ENCODE measurements at regions not wholly inside any gene's neighbourhood (a gene's known extent, or its start where the extent isn't known, plus 50 kb on each side); places are given as distances from the start of the nearest gene placed in this dataset.
A peak's percentile ranks its signal among the peaks of the same experiment; 100 is the strongest.

- Histone ChIP-seq H3K27ac (no peak overlapping the region), H3K36me3 (no peaks in the 10 kb centered on the region), H3K9me3 (peaks cover 0 to 5% (median 0%) of the 10 kb centered on the region in 4 donors), H3K27me3 (no peaks in the 10 kb centered on the region), H3K4me3 (no peak overlapping the region), H3K4me1 (no peaks in the 10 kb centered on the region)
- intact Hi-C loops (cut with DNase I; ENCODE audit: low total_unique reads), result no loop called here
- WGBS, 5 donors, result 61 to 78% (median 71%) methylated on average over 5 of the region's 5 CpGs
- DNase-seq, result no peak
- TF ChIP-seq EP300 (IDR thresholded peaks at IDR 0.05) (no peak), CTCF (IDR thresholded peaks at IDR 0.05) (no peak), POLR2A (IDR thresholded peaks at IDR 0.05) (no peak), POLR2AphosphoS5 (IDR thresholded peaks at IDR 0.05) (no peak)
Observed at GRCh38 chr4:147401221-147401620, 79.7 kb upstream of the EDNRA start.

- H3K9me3 ChIP-seq, result peaks cover 0 to 5% (median 0%) of the 10 kb centered on the region in 4 donors
- H3K4me3 ChIP-seq, result no peak overlapping the region
- no peaks in the 10 kb centered on the region for H3K27me3 ChIP-seq
- no peak for DNase-seq
- no peaks in the 10 kb centered on the region for H3K36me3 ChIP-seq
- H3K27ac ChIP-seq, result no peak overlapping the region
- WGBS, 5 donors, result 23 to 39% (median 35%) methylated on average over 5 of the region's 5 CpGs
- TF ChIP-seq POLR2AphosphoS5 (IDR thresholded peaks at IDR 0.05) (no peak), POLR2A (IDR thresholded peaks at IDR 0.05) (no peak), CTCF (IDR thresholded peaks at IDR 0.05) (no peak), EP300 (IDR thresholded peaks at IDR 0.05) (no peak)
- H3K4me1 ChIP-seq, result no peaks in the 10 kb centered on the region
- intact Hi-C loops (cut with DNase I; ENCODE audit: low total_unique reads), result no loop called here
Observed at GRCh38 chr4:147407261-147408045, 73.4 kb upstream of the EDNRA start.

- Histone ChIP-seq H3K27me3 (no peaks in the 10 kb centered on the region), H3K36me3 (no peaks in the 10 kb centered on the region), H3K4me1 (no peaks in the 10 kb centered on the region), H3K4me3 (no peak overlapping the region), H3K9me3 (peaks cover 0 to 5% (median 0%) of the 10 kb centered on the region in 4 donors), H3K27ac (peak overlapping the region in 1 of 5 donors; percentile 2)
- intact Hi-C loops (cut with DNase I; ENCODE audit: low total_unique reads), result no loop called here
- no peak for TF ChIP-seq POLR2AphosphoS5 (IDR thresholded peaks at IDR 0.05)
- TF ChIP-seq EP300 (IDR thresholded peaks at IDR 0.05), result no peak
- TF ChIP-seq POLR2A (IDR thresholded peaks at IDR 0.05), result no peak
- no peak for TF ChIP-seq CTCF (IDR thresholded peaks at IDR 0.05)
- peak in 1 of 2 donors; percentile 6 for DNase-seq
Observed at GRCh38 chr4:147408189-147408588, 72.7 kb upstream of the EDNRA start.

- no peak overlapping the region for H3K4me3 ChIP-seq
- H3K9me3 ChIP-seq, result peaks cover 0 to 2% (median 0%) of the 10 kb centered on the region in 4 donors
- 62 to 76% (median 66%) methylated on average over 2 of the region's 2 CpGs for WGBS, 5 donors
- H3K27me3 ChIP-seq, result no peaks in the 10 kb centered on the region
- H3K36me3 ChIP-seq, result no peaks in the 10 kb centered on the region
- H3K27ac ChIP-seq, result no peak overlapping the region
- DNase-seq, result no peak
- TF ChIP-seq EP300 (IDR thresholded peaks at IDR 0.05), result no peak
- TF ChIP-seq CTCF (IDR thresholded peaks at IDR 0.05), result no peak
- no peak for TF ChIP-seq POLR2AphosphoS5 (IDR thresholded peaks at IDR 0.05)
- no peak for TF ChIP-seq POLR2A (IDR thresholded peaks at IDR 0.05)
- intact Hi-C loops (cut with DNase I; ENCODE audit: low total_unique reads), result no loop called here
- no peaks in the 10 kb centered on the region for H3K4me1 ChIP-seq
Observed at GRCh38 chr4:147409350-147409749, 71.5 kb upstream of the EDNRA start.
